T-helper 2 cell treated with Interferon-gamma antibody and Interleukin-4, amounts not matched to agents 100 ng/mL and 5 ng/mL, for 36 hours (primary cell): ENCODE measurements at regions not wholly inside any gene's neighbourhood (a gene's known extent, or its start where the extent isn't known, plus 50 kb on each side); places are given as distances from the start of the nearest gene placed in this dataset.
"Not testable (repeated sequence)": the region's sequence is repeated elsewhere in the genome, so short reads cannot be mapped to it uniquely, and the experiment has no call there.

ENCODE experiments used
- intact Hi-C: fragments of 100-400 bp; cut with micrococcal nuclease; formaldehyde crosslinking; loops from one replicate; pipeline ENCODE4 v1.15.1; 2023

GRCh38 chr14:87815121-87815520, 177.9 kb downstream of the GALC start:
- intact Hi-C loops: no loop called here

DNA sequence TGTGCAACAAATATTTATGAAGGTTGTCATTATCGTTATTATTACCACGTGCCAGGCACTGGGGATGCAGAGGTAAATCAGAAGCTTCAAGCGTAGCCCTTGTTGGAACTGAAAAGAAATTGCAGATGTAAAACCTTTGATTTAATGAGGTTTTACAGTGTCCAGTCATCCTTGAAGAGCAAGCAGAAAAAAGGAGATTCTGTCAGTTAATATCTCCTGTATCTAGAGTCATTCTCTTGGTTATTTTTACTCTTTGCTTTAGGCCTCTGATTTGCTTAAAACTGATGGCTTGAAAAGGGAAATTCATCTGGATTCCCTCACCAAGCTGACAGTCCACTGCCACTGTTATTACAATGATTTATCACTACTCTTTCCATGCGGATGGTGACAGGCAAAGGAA, 179.3 kb downstream of the GALC start:
- intact Hi-C loops: no loop called here

DNA sequence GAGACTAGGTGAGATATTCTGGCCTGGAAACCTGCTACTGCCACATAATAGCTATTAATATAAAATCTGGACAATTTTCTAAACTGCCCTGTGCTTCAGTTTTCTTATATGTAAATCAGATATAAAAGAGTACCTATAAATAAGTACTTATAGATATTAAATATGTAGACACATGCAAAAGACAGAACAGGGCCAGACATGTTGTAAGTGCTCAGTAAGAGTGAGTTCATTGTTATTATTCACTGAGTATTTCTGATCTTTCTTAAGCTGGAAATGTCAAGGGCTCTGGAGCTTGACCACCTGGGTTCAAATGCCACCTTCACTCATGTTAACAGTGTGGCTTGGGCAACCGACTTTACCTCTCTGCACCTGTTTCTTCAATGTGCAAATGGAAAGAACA, 179.8 kb downstream of the GALC start:
- intact Hi-C loops: no loop called here

DNA sequence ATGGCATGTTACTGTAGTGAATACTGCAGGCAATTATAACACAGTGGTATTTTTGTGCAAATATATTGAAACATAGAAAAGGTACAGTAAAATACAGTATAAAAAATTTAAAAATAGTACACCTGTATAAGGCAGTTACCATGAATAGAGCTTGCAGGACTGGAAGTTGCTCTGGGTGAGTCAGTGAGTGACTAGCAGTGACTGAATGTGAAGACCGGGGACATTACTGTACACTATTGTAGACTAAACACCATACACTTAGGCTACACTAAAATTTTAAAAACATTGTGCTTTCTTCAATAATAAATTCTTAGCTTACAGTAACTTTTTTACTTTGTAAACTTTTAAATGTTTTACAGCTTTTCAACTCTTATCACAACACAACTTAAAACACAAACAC, 181.7 kb downstream of the GALC start:
- intact Hi-C loops: no loop called here

DNA sequence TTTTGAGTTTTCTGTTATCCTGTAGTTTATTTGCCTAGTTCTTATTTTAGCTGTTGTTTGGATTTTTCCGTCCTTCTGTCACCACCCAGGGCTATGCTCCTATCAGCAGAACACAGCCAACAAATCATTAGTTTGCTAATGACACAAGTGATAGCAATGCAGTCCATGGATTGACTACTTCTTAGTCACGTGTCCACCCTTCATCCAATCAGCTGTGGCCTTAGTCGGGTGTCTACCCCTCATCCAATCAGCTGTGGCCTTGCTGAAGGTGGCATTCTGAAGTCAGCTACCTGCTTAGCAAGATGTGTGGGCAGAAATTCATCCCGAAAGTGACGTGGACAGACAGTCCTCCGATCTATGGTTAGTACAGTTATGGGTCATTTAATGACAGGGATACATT, 182.3 kb downstream of the GALC start:
- intact Hi-C loops: no loop called here

GRCh38 chr14:87809261-87809660, 183.7 kb downstream of the GALC start:
- intact Hi-C loops: no loop called here

DNA sequence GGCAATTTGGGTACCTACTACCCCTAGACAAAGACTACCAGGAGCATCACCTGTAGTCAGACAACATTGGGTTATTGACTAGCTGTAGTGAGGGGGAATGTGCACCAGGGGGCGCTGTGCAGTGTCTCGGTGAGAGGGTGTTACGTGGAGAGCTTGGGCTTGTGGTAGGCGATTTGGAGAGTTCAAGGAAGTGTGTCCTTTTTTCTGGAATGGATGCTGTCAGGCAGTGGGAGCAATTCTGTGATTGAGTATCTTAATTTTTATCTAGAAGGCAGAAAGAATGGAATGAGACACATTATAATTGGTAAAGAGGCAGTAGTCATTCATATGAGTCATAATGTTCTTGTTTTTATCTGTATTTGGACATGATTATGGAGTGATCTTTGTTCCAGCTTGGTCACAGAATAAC, 187.7 kb downstream of the GALC start:
- intact Hi-C loops: loop anchor here (1.0 kb wide), 1 partner anchor 91 kb away; no protein-coding TSS in a partner anchor

- intact Hi-C loops: no loop called here
Observed at GRCh38 chr14:87800216-87800615, 192.8 kb downstream of the GALC start.

GRCh38 chr14:87799400-87799799, 193.6 kb downstream of the GALC start:
- intact Hi-C loops: no loop called here

DNA sequence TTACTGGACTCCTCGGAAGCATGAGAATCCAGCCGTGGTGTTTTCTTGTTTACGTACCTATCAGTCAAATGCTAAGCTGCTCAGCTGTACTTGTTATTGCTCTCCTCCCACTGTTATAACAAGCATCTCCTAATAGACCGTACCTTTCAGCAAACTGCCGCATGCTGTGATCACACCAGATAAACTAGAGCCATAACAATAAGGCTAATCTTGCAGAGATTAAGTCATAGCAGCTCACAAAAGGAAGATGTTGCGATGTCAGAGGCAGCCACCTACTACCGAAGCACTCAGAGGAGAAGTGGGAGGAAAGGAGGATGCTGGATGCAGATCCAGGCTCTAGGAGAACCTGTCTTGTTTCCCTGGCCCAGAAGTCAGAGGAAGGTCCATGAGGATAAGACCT, 196.0 kb downstream of the GALC start:
- intact Hi-C loops: no loop called here

GRCh38 chr14:87794561-87794960, 198.4 kb downstream of the GALC start:
- intact Hi-C loops: no loop called here

DNA sequence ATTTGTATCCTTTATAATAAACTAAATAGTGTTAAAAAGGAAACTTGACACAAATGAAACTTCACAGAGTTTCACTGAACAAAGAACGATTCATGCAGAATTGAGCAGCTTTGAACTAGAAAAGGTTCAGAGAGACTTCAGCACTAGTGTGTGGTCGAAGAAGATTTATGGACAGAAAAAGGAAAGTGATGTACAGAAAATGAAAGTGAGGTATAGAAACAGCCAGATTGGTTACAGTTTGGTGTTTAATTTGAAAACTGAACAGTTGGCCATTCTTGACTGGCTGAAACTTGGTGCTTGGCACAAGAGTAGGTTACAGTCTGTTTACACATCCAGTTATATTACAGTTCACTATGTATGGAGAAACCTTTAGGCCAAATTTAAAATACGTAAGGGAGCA, 207.1 kb downstream of the GALC start:
- intact Hi-C loops: no loop called here

GRCh38 chr14:87784386-87784785, 208.6 kb downstream of the GALC start:
- intact Hi-C loops: no loop called here

GRCh38 chr14:87783071-87783470, 209.9 kb downstream of the GALC start:
- intact Hi-C loops: no loop called here

DNA sequence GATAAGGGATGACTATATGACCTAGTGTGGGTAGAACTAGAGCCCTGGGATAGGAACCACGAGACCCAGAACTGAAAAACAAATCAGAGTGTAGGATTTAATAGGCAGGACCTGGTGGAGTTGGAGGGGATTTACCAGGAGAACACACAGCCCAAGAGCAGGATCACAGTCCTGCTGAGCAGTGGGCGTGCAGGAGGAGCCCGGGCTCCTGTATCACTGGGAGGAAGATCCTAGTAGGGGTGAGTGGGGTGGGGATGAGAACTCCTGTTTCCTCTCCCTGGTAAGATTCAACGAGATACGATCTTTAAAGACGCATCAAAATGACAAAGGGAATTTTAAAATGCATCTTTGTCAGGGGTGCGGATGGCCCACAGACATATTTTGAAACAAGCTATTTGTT, 220.1 kb downstream of the GALC start:
- intact Hi-C loops: no loop called here

GRCh38 chr14:87767567-87767901, 225.4 kb downstream of the GALC start:
- intact Hi-C loops: no loop called here

- intact Hi-C loops: no loop called here
Observed at GRCh38 chr14:87758876-87759275, 234.1 kb downstream of the GALC start.

DNA sequence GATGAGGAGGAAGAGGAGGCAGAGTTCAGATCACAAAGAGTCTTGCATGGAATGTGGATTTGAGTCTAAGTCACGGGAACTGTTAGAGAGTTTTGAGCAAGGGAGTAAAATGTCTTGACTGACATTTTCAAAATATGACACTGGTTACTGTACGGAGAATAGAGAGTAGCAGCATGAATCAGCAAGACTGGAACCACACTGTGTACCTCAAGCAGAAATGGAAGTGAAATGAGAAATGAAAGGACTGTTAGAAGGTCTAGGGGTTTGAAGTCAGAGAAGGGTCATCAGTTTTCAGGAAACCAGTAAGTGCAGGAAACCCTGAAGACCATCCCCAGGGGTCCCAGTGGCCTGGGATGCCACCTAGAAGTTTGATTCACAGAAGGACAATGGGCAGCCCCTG, 236.3 kb downstream of the GALC start:
- intact Hi-C loops: no loop called here

- intact Hi-C loops: no loop called here
Observed at GRCh38 chr14:87754520-87755223, 238.3 kb downstream of the GALC start.

DNA sequence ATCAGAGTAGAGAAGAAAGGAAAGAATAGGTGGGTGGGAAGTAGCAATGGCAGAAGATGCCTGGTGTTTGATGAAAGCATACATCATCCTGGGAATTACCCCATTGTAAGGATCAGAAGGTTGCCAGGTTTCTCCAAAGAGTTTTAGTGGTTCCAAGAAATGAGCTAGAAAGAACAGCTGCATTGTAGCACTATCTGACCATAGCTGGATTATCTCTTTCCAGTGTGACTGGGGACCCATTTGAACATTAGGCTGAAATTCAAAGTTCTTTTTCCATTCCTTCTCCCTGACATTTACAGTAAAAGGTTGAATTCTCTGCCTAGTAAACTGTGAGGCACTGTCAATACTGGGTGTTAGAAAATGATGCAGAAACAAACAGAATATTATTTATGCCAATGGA, 244.4 kb downstream of the GALC start:
- intact Hi-C loops: no loop called here

GRCh38 chr14:87745507-87746118, 247.4 kb downstream of the GALC start:
- intact Hi-C loops: loop anchor here (2.0 kb wide), 1 partner anchor 151 kb away; no protein-coding TSS in a partner anchor

- intact Hi-C loops: not testable (repeated sequence)
Observed at GRCh38 chr14:87734577-87735360, 258.2 kb downstream of the GALC start.

- intact Hi-C loops: not testable (repeated sequence)
Observed at GRCh38 chr14:87733115-87733514, 259.9 kb downstream of the GALC start.
